ENCODE measurements at regions not wholly inside any gene's neighbourhood (a gene's known extent, or its start where the extent isn't known, plus 50 kb on each side); places are given as distances from the start of the nearest gene placed in this dataset.

GRCh38 chr4:130812117-130812765 lies 1716.3 kb downstream of the C4orf33 start:
- Histone ChIP-seq H3K9me3 (no peaks in the 10 kb centered on the region), H3K4me1 (no peaks in the 10 kb centered on the region), H3K36me3 (no peaks in the 10 kb centered on the region), H3K27me3 (ENCODE audit: low read depth) (no peaks in the 10 kb centered on the region), H3K4me3 (no peak overlapping the region), H3K27ac (no peak overlapping the region)
- intact Hi-C loops (cut with DNase I), result no loop called here
- ATAC-seq (no peak), DNase-seq (no peak)
- TF ChIP-seq CTCF (IDR thresholded peaks at IDR 0.05), result no peak

DNA sequence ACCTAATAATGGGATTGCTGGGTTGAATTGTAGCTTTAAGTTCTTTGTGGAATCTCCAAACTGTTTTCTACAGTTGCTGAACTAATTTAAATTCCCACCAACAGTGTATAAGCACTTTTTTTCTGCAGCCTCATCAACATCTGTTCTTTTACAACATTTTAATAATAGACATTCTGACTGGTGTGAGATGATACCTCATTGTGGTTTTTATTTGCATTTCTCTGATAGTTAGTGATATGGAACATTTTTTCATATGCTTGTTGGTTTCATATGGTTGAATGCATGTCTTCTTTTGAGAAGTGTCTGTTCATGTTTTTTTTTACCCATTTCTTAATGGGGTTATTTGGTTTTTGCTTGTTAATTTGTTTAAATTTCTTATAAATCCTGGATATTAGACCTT lies 1718.9 kb downstream of the C4orf33 start:
- no peaks in the 10 kb centered on the region for H3K36me3 ChIP-seq
- no peak for TF ChIP-seq CTCF (IDR thresholded peaks at IDR 0.05)
- no peak overlapping the region for H3K27ac ChIP-seq
- no peak overlapping the region for H3K4me3 ChIP-seq
- H3K27me3 ChIP-seq (ENCODE audit: low read depth), result no peaks in the 10 kb centered on the region
- intact Hi-C loops (cut with DNase I), result no loop called here
- DNase-seq (no peak), ATAC-seq (no peak)
- no peaks in the 10 kb centered on the region for H3K4me1 ChIP-seq
- H3K9me3 ChIP-seq, result no peaks in the 10 kb centered on the region

- intact Hi-C loops (cut with DNase I), result no loop called here
- H3K36me3 ChIP-seq, result no peaks in the 10 kb centered on the region
- no peaks in the 10 kb centered on the region for H3K9me3 ChIP-seq
- ATAC-seq (no peak), DNase-seq (no peak)
- H3K4me3 ChIP-seq, result no peak overlapping the region
- no peak for TF ChIP-seq CTCF (IDR thresholded peaks at IDR 0.05)
- H3K4me1 ChIP-seq, result no peaks in the 10 kb centered on the region
- H3K27ac ChIP-seq, result no peak overlapping the region
- H3K27me3 ChIP-seq (ENCODE audit: low read depth), result no peaks in the 10 kb centered on the region
Measured at GRCh38 chr4:130820448-130820847, 1724.5 kb downstream of the C4orf33 start.

DNA sequence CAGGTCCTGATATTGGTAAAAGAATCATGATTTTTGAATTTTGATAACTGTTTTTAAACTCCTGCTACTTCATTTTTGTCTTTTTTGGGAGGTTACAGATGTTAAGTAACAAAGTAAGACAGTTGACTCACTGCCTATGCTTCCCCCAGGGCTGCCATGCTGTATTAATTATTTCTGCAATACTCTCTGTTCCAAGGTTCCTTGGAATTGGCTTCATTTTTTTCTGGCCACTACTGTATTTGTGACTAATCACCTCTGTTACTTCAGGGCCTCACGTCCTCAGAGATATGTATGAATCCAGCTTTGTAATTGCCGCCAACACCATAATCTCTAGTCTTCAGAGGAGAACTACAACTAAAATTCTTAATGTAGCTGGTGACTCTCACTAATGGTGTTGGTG lies 1729.3 kb downstream of the C4orf33 start:
- no peaks in the 10 kb centered on the region for H3K36me3 ChIP-seq
- intact Hi-C loops (cut with DNase I), result no loop called here
- H3K4me1 ChIP-seq, result no peaks in the 10 kb centered on the region
- ATAC-seq, result no peak
- no peaks in the 10 kb centered on the region for H3K27me3 ChIP-seq (ENCODE audit: low read depth)
- no peak for TF ChIP-seq CTCF (IDR thresholded peaks at IDR 0.05)
- H3K9me3 ChIP-seq, result no peaks in the 10 kb centered on the region
- no peak overlapping the region for H3K4me3 ChIP-seq
- H3K27ac ChIP-seq, result no peak overlapping the region
- DNase-seq, result no peak

GRCh38 chr4:130850019-130850524 lies 1754.1 kb downstream of the C4orf33 start:
- DNase-seq (no peak), ATAC-seq (peak in 1 of 2 donors; percentile 23)
- H3K27ac ChIP-seq, result no peak overlapping the region
- H3K36me3 ChIP-seq, result no peaks in the 10 kb centered on the region
- no peaks in the 10 kb centered on the region for H3K4me1 ChIP-seq
- H3K4me3 ChIP-seq, result no peak overlapping the region
- no peak for TF ChIP-seq CTCF (IDR thresholded peaks at IDR 0.05)
- intact Hi-C loops (cut with DNase I), result no loop called here
- no peaks in the 10 kb centered on the region for H3K9me3 ChIP-seq
- no peaks in the 10 kb centered on the region for H3K27me3 ChIP-seq (ENCODE audit: low read depth)

Data from lower lobe of right lung (tissue), 2 donors.